GM20000 (cell line): ENCODE measurements at regions not wholly inside any gene's neighbourhood (a gene's known extent, or its start where the extent isn't known, plus 50 kb on each side); places are given as distances from the start of the nearest gene placed in this dataset.
A peak's percentile ranks its signal among the peaks of the same experiment; 100 is the strongest.
"Not testable (repeated sequence)": the region's sequence is repeated elsewhere in the genome, so short reads cannot be mapped to it uniquely, and the experiment has no call there.

ENCODE experiments used
- DNase-seq: peaks from one replicate; pipeline ENCODE4 v3.0.0; 2012; ENCODE audit warnings: low spot score
- CTCF ChIP-seq: IDR thresholded peaks from 2 replicates; pipeline ENCODE4 v1.5.1; 2012; ENCODE audit warnings: mild to moderate bottlenecking, control low read depth; ENCODE audit errors: extremely low read depth, missing control alignments

GRCh38 chrX:37918703-37919102 lies 71.3 kb upstream of the DYNLT3 start:
- TF ChIP-seq CTCF, result no peak
- no peak for DNase-seq

- no peak for DNase-seq
- TF ChIP-seq CTCF, result no peak
These were observed 74.4 kb upstream of the DYNLT3 start for GRCh38 chrX:37921758-37922157.

GRCh38 chrX:37922928-37923327 lies 75.6 kb upstream of the DYNLT3 start:
- DNase-seq, result no peak
- TF ChIP-seq CTCF, result no peak

- DNase-seq, result not testable (repeated sequence)
These were observed 78.4 kb upstream of the DYNLT3 start for GRCh38 chrX:37925761-37926160.

- peak; percentile 11 for DNase-seq
- TF ChIP-seq CTCF, result no peak
These were observed 79.3 kb upstream of the DYNLT3 start for GRCh38 chrX:37926700-37927099.

- DNase-seq, result no peak
- TF ChIP-seq CTCF, result no peak
These were observed 64.2 kb upstream of the SYTL5 start for GRCh38 chrX:37942170-37942569.

- no peak for TF ChIP-seq CTCF
- no peak for DNase-seq
These were observed 62.6 kb upstream of the SYTL5 start for GRCh38 chrX:37943554-37944344.

GRCh38 chrX:37946197-37946596 lies 60.2 kb upstream of the SYTL5 start:
- TF ChIP-seq CTCF, result no peak
- no peak for DNase-seq
